ENCODE measurements at regions not wholly inside any gene's neighbourhood (a gene's known extent, or its start where the extent isn't known, plus 50 kb on each side); places are given as distances from the start of the nearest gene placed in this dataset.

DNA sequence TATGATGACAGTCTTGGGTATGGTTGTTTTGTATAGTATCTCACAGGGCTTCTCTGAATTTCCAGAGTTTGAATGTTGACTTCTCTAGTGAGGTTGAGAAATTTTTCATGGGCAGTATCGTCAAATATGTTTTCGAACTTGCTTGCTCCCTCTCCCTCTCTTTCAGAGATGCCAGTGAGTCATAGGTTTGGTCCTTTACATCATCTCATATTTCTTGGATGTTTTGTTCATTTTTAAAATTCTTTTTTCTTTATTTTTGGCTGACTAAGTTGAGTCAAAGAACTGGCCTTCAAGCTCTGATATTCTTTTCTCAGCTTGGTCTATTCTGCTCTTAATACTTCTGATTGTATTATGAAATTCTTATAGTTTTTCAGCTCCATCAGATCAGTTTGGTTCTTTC, 282.3 kb upstream of the NECTIN3 start:
- DNase-seq, result no peak

DNA sequence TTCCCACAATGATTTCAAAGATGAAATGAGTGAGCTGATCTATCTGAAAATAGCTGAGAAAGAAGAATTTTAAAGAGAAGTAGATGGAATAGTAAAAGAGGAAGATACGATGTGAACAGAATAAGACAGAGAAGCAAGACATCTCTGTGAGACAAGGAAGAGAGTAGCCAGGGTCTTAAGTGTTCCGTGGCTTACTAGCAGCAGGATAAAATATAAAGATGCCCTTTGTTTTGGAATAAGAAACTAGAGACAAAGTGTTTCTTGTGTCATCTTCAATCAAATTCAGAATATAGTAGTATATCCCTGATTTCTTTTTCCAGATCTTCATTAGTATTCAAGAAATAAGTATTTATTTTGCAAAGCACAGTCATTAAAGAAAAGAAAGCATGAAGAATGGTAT, 281.0 kb upstream of the NECTIN3 start:
- DNase-seq, result no peak

DNA sequence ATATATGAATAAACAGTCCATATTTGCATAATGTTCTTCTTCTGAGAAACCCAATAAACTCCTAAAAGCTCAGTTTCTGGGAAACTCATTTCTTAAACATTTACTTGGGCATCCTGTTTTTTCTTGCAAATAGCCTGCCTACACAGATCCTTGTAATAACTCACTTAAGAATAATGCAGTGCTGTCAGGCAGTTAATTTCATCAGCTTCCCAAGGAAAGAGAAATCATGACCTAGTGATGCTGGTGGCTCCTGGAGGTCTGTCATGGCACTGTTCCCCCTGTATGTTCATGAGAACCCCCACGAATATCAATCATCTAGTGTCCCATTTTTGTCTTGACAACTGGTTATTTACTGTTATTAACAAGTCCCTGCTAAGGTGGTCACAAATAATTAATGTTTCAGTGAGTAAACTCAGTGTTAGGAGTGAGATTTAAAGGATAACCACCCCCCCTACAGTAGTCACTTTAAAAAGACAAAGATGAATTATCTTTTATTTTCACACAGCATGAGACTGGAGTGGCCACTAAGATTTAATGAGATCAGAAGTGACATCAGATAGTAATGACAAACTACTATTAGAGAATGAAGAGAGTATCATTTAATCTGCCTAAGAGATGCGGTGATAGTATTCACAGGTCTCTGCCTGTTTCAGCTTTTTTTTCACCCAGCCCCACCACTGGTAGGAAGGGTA, 279.5 kb upstream of the NECTIN3 start:
- no peak for DNase-seq

DNA sequence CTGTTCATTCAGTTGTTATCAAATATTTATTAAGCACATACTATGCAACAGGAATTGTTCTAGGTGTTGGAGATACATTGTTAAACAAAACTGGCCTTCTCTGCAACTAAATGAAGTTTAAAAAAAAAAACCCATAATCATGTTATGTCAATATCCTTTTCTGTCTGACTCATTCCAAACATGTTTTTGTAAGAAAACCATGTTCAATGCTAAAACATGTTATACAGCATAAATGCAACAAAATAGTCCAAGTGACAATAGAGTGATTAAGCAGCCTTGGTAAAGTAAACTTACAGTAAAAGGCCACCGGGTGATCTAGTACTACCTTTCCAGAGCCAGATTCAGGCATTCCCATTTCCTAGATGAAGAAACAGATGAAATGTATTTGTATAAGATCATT, 278.0 kb upstream of the NECTIN3 start:
- DNase-seq, result no peak

DNA sequence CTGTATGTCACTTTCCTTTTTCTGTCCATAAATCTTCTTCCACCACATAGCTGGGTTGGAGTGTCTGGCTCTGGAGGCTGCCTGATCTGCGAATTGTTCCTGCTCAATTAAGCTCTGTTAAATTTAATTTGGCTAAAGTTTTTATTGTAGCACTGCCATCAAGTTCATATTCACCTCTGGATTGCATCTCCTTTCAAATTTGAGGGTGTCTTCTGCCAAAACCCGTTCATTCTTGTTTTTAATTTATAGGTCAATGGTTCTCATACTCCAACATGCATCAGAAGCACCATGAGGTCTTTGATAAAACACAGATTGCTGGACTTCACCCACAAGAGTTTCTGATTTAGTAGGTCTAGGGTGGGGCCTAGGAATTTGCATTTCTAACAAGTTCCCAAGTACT, 276.5 kb upstream of the NECTIN3 start:
- no peak for DNase-seq

DNA sequence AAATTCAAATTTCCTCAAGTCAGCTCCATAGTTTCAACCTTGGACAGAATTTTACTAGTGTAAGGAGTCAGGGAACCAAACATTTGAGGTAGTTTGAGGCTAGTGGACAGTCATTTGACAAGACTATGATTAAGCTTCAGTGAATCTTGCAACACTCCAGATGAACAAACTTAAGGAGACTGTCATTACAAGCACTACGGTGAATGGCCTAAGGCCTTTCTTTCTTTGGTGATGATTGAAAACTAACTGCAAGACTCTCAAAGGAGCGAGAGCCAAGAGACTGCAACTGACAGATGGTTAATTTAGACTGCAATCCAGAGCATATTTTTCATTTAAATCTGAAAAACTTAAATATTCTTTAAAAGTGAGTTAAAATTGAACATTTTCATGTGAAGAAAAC, 272.3 kb upstream of the NECTIN3 start:
- DNase-seq, result no peak

DNA sequence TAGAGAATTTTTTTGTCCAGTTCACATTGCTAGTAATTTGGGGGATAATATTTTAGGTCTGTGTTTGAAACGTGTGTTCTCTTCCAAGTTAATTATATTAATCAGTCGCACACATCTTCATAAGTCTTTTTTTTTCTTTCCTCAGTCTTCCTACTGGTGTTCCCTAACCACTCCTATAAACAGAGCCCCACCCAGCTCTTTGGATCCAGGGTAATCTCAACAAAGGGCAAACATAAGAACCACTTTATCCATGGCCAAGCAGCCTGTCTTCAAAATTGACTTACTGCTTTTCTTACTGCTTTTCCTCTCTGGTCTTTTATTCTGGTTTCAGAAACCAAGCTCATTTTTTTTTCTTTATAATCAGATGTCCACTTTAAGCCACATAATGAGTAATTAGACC, 266.8 kb upstream of the NECTIN3 start:
- no peak for DNase-seq

DNA sequence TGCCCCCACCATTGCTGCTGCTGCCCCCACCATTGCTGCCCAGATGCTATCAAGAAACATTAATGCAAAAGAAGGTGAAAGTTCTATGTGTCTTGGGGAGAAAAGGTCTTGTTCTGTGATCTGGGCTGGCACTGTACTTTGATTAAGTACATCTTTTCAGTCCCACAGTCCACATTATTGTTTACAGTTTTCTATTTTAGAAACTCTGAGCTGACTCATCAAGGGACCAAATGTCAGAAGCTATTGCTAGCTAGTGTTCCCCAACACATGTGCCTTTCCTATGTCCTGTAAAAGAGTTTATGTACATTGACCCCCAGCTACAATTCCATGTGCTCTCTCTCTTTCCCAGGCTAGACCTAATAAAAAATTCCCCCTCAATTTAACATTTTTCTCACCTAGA, 264.7 kb upstream of the NECTIN3 start:
- no peak for DNase-seq

DNA sequence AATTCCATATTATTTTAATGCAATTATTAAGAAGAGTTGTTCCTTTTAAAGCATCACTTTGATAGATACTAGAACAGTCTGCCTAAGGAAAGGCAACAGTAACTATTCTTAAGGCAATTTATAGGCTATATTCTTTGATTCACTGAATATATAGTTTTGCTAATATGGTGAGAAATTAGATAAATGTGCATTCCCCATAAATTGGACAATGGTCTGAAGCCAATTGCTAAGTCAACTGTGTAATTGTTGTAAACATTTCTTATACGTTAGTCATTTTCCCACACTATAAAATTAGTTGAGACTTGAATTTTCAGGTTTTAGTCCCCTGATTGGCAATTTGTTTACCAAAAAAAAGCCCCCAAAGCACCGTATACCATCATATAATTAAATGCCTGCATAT, 263.0 kb upstream of the NECTIN3 start:
- no peak for DNase-seq

DNA sequence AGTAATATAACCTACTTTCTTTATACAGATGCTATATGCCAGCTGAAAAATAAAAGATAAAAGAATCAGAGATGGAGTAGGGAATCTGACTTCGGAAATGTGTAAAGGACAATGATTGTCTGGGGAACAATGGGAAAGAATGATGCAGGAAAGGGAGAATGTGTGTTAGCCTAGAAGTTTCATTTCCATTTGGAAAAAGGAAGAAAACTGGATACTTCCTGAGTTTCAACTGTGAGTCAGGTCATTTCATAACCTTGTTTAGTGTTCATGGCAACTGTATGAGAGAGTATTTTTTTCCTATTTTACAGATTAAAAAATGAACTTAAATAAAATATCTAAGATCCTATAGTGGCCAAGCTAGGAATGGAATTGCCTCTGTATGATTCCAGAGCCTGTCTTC, 261.3 kb upstream of the NECTIN3 start:
- no peak for DNase-seq

DNA sequence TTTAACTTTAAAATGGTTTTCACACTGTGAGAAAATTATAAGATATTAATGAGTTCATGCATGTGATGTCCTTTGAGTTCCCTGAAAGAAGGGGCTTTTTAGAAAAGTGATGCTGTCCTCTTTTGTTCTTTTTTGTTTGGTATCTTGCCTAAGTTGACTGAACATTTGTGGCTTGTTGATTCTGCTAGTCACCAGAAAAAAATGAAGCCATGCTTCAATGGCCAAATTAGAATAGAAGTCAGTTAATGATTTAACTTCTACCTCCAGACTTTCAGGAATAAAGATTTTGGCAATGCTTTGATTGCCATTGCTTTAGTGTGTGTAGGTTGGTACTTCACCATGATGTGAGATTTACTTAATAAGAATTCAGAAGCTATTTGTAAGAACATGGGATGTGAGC, 260.6 kb upstream of the NECTIN3 start:
- no peak for DNase-seq

DNA sequence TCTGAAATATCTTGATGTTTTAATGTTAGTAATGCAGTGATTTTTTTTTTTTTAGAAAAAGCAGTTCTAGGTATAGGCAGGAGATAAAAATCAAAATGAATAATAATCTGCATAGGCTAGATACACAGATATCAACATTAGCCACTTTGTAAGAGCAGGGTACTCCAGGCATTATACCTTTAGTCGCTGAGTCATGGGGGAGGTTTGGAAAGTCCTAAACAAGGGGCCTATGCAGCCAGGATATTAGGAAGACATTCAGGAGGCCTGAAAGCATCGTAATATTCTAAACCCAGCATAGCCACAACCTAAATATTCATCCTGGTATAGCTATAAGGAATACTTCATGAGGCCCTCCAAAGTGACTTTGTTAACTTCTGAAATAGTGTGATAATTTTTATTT, 258.1 kb upstream of the NECTIN3 start:
- DNase-seq, result no peak

DNA sequence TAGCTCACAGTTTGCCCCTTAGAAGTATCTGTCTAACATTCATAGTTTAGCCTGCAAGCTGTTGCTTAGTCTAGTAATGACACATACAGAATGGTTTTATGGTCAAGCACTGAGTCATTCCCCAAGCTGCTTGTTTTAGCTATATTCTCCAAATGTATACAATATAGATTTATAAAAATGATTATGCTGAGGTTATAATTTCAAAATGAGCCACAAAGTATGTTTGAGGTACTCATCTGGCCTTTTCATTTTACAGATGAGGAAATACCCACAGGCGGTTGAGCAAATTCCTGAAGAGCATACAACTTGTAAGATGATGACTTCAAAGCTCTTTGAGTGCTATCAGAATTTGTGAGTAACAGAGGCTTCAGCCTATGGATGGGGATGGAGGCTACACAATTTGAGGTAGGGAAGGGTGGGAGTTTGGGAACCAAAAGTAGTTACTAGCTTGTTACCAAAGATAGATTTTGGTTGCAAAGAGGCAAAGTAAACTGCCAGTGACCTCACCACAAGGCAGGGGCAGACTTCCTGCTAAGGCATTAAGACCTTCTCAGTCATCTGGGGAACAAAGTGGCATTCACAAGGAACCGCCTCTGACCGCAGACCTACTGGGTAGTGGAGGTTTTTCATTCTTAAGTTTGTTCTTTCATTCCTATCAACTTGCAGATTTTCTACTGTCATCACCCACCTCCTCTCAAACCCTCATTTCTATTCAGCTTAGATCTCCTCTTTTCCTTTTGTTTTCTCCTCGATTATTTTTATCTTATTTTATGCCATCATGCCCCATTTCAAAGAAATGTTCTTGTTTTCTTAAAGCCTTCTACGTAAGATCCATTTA, 257.2 kb upstream of the NECTIN3 start:
- peak; percentile 47 for DNase-seq

DNA sequence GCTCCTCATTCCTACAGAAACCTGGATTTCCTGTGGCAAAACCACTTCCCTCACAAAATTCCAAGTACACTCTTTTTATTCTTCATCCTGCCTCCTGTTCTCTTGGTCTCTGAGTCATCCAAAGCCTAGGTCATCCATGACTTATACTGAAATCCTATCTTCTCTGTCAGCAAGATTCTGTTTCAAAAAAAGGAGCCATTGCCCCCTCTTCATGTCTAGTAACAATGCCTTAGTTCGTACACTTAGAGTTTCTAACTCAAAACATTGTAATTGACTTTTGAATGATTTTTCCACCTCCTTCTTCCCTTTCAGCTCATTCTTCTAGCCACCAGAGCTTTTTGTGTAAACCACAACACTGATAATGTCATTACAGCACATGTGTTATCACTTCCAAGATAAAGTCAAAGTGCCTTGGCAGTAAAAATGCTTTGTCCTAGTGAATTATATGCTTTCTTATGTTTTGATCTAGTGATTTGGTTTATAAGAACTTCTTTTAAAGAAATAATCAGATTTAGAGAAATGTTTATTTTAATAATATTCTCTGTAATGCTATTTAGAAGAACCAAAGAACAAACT, 256.5 kb upstream of the NECTIN3 start:
- DNase-seq, result no peak

DNA sequence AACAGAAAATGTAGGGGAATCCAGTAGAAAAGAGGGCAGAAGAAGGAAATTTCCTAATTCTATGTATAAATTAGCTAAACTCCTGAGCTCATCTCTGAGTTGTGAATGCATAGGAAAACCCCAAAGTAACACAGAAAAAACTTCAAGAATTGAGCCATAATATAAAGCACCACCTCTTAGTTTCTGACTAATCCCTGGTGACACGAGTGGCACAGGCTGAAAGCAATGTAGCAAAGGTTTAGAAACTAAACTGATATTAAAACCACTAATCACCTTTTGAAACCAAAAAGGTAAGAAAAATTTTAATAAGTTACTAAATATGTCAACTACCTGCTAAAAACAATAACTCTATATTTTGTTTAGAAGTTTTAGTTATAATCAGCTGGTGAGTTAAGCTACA, 255.6 kb upstream of the NECTIN3 start:
- no peak for DNase-seq

DNA sequence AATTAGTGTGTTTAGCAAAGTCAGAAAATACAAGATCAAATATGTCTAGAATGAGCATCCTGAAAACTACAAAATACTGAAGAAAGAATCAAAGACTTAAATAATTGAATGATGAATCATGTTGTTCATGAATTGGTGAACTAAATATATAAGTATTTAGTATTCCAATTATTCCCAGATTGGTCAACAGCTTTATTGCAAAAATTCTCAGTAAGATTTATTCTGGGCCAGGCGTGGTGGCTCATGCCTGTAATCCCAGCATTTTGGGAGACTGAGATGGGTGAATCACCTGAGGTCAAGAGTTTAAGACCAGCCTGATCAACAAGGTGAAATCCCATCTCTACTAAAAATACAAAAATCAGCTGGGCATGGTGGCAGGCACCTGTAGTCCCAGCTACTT, 250.0 kb upstream of the NECTIN3 start:
- no peak for DNase-seq

DNA sequence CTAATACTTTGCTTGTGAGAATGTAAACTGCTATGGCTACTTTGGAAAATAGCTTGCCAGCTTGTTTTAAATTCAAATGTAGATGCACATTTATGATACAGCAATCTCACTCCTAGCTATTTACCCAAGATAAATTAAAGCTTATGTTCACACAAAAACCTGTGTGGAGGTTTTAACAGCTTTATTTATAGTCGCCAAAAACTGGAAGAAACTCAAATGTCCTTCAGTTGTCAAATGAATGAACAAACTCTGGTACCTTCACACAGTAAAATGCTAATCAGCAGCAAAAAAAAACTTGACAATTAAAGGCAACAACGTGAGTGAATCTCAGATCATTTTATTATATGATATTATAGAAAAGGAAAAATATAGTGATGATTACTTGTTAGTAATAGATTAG, 248.6 kb upstream of the NECTIN3 start:
- DNase-seq, result no peak

DNA sequence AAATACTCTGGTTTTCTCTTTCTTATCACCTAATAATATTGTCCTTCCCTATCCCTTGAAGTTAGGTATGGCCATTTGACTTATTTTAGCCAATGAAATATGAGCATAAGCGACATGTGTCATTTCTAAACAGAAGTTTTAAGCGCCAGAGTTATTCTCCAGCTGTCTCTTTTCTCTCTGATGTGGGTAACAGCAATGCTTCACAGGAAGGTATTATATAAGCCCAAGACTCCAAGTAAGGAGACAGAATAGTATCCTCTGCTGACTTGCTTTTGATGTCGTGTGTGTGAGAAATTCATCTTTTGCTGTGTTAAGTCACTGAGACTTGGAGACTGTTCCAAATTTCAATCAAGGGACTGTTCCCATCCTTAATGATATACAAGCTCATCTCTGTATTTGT, 224.6 kb upstream of the NECTIN3 start:
- DNase-seq, result no peak

DNA sequence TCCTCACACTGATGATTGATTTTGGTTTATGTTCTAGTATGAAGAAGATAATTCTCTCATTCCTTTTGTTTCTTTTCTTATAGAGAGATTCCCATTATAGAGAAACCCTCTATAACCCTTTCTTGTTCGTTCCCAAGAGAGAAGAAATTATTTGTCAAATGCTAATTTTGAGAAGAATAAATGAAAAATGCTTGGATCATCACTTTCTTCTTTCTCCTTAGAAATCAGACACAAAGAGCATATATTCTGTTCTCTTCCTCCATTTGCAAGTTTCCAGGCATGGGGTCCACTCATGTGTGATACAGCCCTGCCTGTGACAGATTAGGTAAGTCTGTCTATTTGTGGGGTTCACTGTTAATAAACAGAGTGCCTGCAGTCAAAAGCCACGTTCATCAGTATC, 222.6 kb upstream of the NECTIN3 start:
- DNase-seq, result no peak

DNA sequence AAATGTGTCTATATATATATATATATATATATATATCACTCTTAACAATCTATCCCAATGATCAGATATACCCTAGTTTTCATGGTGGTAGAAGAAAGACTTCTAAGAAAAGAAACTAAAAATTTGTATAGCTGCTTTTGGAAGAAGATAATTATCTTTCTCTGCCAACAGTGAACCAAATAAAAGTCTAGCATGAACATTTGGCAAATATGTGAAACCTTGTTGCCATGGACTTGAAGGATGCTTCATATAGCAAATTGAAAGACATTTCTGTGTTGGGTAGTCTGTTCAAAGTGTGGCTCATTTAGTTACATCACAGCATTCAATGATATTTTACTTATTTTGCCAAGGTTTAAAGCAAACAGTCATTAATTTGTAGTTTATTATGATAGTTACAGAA, 219.9 kb upstream of the NECTIN3 start:
- DNase-seq, result no peak

DNA sequence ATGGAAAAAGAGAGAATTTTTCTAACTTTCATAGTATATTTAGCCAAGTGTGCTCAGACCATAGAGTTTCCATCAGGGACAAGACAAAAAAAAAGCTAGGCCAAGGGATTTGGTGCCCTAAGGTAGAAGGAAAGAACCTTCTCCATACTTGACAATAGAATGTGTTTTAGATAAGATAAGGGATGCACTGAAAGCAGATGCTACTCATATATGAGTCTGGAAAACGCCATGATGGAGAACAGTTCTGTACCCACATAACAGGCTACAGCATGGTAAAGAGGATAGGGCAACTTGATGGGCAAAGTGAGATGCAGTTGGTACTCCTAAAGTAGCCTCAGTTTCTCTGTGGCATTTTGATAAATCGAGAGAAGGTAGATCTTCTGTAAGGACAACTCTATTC, 216.4 kb upstream of the NECTIN3 start:
- DNase-seq, result no peak

DNA sequence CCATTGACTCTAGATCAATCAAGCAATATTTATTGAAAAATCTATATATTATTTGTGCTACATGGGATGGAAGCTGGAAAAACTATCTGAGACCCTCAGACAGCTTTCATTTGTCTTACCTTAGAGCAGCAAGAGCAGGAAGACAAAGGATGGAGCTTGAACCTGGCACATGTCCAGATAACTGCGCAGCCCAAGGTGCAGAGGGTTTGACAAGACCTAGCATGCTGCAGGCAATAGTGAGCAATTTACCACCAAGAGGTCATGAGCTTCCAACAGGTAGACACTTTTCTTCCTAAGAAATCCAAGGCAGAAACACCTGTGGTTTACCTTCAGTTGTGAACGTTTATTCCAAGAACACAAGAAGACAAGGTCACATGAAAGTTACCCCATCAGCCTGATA, 214.7 kb upstream of the NECTIN3 start:
- DNase-seq, result no peak

DNA sequence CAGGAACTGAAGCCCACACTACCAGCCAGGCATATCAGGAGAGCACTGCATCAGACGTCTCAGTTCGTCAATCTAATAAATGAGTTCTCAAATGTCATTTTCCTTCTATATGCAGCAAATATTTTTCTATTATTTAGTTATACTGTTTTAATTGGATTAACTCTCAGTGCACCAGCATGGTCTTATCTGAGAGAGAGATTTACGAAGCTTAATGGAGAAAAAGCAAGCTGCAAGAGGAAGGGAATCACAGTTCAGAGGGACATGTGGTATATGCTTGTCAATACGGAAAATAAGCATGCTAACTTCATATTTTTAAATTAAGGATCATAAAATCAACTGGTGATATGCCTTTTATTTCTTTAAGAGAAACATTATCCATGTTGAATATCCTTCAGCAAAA, 213.1 kb upstream of the NECTIN3 start:
- DNase-seq, result no peak

DNA sequence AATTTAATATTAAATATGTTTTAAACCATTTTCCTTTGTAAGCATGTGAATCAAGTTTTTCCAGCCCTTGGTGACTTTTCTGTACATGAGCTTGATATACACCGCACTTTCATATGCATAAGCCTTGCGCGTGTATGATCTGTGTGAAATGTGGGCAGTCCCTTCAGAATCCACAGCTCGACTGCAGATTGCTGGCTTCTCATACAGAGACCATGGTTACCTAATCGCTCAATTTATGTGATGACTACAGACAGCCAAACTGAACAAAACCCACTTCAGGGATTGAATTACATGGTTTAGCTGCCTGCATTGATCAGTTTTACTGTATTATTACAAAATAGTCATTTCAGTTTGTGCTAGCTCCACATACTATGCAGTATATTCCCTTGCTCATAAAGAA, 212.3 kb upstream of the NECTIN3 start:
- DNase-seq, result no peak

DNA sequence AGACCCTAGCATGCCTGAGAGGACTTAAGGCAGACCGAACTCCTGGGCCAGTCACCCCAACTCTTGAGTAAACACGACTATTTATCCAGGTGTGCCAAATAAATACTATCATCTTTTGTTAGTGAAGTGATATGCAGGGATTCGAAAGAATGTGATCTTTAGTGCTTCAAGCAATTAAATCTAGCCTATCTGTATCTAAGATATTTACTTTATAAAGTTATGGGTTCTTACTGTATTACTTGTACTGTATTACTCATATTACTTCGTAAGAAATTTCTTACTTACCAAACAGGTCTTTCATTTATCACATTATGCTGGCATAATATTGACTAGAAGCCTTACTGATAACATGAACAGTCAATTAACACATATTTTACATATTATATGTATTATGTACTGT, 211.6 kb upstream of the NECTIN3 start:
- DNase-seq, result no peak
